ENCODE measurements at regions not wholly inside any gene's neighbourhood (a gene's known extent, or its start where the extent isn't known, plus 50 kb on each side); places are given as distances from the start of the nearest gene placed in this dataset.

- intact Hi-C loops (cut with DNase I), result no loop called here
- Histone ChIP-seq H3K9ac (ENCODE audit: low read length in 3 of 3) (no peak overlapping the region), H3K36me3 (ENCODE audit: control insufficient read depth in 2 of 3, insufficient read depth in 3 of 3, low read length in 3 of 3) (no peaks in the 10 kb centered on the region), H3K4me1 (ENCODE audit: control insufficient read depth in 2 of 3, insufficient read depth in 2 of 3, low read depth in 1 of 3, low read length in 3 of 3) (peaks cover 10 to 35% (median 19%) of the 10 kb centered on the region in 3 donors), H3K27ac (ENCODE audit: low read depth in 2 of 2, low read length in 2 of 2) (peak overlapping the region in 1 of 2 donors; percentile 25), H3K9me3 (ENCODE audit: control insufficient read depth in 2 of 3, insufficient read depth in 1 of 3, low read length in 3 of 3) (peaks cover 0 to 4% (median 2%) of the 10 kb centered on the region in 3 donors), H3K4me3 (ENCODE audit: low read length in 3 of 3) (no peak overlapping the region), H3K27me3 (ENCODE audit: control insufficient read depth, insufficient read depth, low read length) (no peaks in the 10 kb centered on the region)
- TF ChIP-seq CTCF (IDR thresholded peaks at IDR 0.05; ENCODE audit: borderline replicate concordance, extremely low read depth, insufficient read depth), result no peak
- no peak for FAIRE-seq
- DNase-seq, result no peak
Observed at GRCh38 chr2:34244195-34244594, 645.1 kb upstream of the FAM98A start.

- intact Hi-C loops (cut with DNase I), result no loop called here
- peak overlapping the region in 1 of 3 donors; percentile 52 for H3K9ac ChIP-seq (ENCODE audit: low read length in 3 of 3)
- no peaks in the 10 kb centered on the region for H3K27me3 ChIP-seq (ENCODE audit: control insufficient read depth, insufficient read depth, low read length)
- no peak for TF ChIP-seq CTCF (IDR thresholded peaks at IDR 0.05; ENCODE audit: borderline replicate concordance, extremely low read depth, insufficient read depth)
- no peaks in the 10 kb centered on the region for H3K36me3 ChIP-seq (ENCODE audit: control insufficient read depth in 2 of 3, insufficient read depth in 3 of 3, low read length in 3 of 3)
- FAIRE-seq (peak; percentile 75), DNase-seq (peak in 4 of 5 donors; percentile 39 to 79 (median 56))
- peak overlapping the region in 1 of 3 donors; percentile 13 for H3K4me3 ChIP-seq (ENCODE audit: low read length in 3 of 3)
- peaks cover 2 to 4% (median 2%) of the 10 kb centered on the region in 3 donors for H3K9me3 ChIP-seq (ENCODE audit: control insufficient read depth in 2 of 3, insufficient read depth in 1 of 3, low read length in 3 of 3)
- peaks cover 10 to 35% (median 19%) of the 10 kb centered on the region in 3 donors for H3K4me1 ChIP-seq (ENCODE audit: control insufficient read depth in 2 of 3, insufficient read depth in 2 of 3, low read depth in 1 of 3, low read length in 3 of 3)
- H3K27ac ChIP-seq (ENCODE audit: low read depth in 2 of 2, low read length in 2 of 2), result peak overlapping the region; percentile 88 to 95
Observed at GRCh38 chr2:34242763-34243123, 643.6 kb upstream of the FAM98A start.

- H3K4me1 ChIP-seq (ENCODE audit: control insufficient read depth in 2 of 3, insufficient read depth in 2 of 3, low read depth in 1 of 3, low read length in 3 of 3), result peaks cover 10 to 35% (median 19%) of the 10 kb centered on the region in 3 donors
- intact Hi-C loops (cut with DNase I), result no loop called here
- H3K9ac ChIP-seq (ENCODE audit: low read length in 3 of 3), result peak overlapping the region in 2 of 3 donors; percentile 27 to 52
- peak; percentile 53 to 86 (median 79) for DNase-seq
- peak overlapping the region; percentile 88 to 95 for H3K27ac ChIP-seq (ENCODE audit: low read depth in 2 of 2, low read length in 2 of 2)
- H3K36me3 ChIP-seq (ENCODE audit: control insufficient read depth in 2 of 3, insufficient read depth in 3 of 3, low read length in 3 of 3), result no peaks in the 10 kb centered on the region
- peak overlapping the region in 1 of 3 donors; percentile 23 for H3K4me3 ChIP-seq (ENCODE audit: low read length in 3 of 3)
- no peak for TF ChIP-seq CTCF (IDR thresholded peaks at IDR 0.05; ENCODE audit: borderline replicate concordance, extremely low read depth, insufficient read depth)
- H3K27me3 ChIP-seq (ENCODE audit: control insufficient read depth, insufficient read depth, low read length), result no peaks in the 10 kb centered on the region
- peaks cover 2 to 4% (median 2%) of the 10 kb centered on the region in 3 donors for H3K9me3 ChIP-seq (ENCODE audit: control insufficient read depth in 2 of 3, insufficient read depth in 1 of 3, low read length in 3 of 3)
- peak; percentile 23 for FAIRE-seq
Observed at GRCh38 chr2:34241905-34242762, 643.0 kb upstream of the FAM98A start.

All from kidney (tissue), 13 donors.